RWPE2 (cell line): ENCODE measurements at regions not wholly inside any gene's neighbourhood (a gene's known extent, or its start where the extent isn't known, plus 50 kb on each side); places are given as distances from the start of the nearest gene placed in this dataset.

Source experiments
- ATAC-seq: fragments of 200-7000 bp; cut with Tn5 transposase; 3 replicates; pipeline ENCODE4 v1.9.1; 2021; ENCODE audit warnings: low read depth
- DNase-seq: peaks from one replicate; pipeline ENCODE4 v3.0.0-alpha.2; 2020; ENCODE audit warnings: low spot score
- H3K27ac ChIP-seq: fragments of 450-650 bp; 2 replicates; pipeline ENCODE4 v1.5.1; 2017; ENCODE audit warnings: mild to moderate bottlenecking; ENCODE audit not compliant: poor library complexity, severe bottlenecking
- H3K27me3 ChIP-seq: fragments of 250-450 bp; sonication (Bioruptor Pico); 2 replicates; pipeline ENCODE4 v1.5.1; 2021; ENCODE audit warnings: mild to moderate bottlenecking, moderate library complexity; ENCODE audit not compliant: insufficient read depth, poor library complexity, severe bottlenecking
- H3K36me3 ChIP-seq: fragments of 250-450 bp; sonication (Bioruptor Pico); 2 replicates; pipeline ENCODE4 v1.5.1; 2020; ENCODE audit warnings: low read depth, mild to moderate bottlenecking, moderate library complexity
- H3K4me1 ChIP-seq: fragments of 250-450 bp; sonication (Bioruptor Pico); 2 replicates; pipeline ENCODE4 v1.5.1; 2021; ENCODE audit warnings: mild to moderate bottlenecking, moderate library complexity; ENCODE audit not compliant: insufficient read depth, poor library complexity, severe bottlenecking
- H3K4me3 ChIP-seq: fragments of 250-450 bp; sonication (Bioruptor Pico); 2 replicates; pipeline ENCODE4 v1.5.1; 2021; ENCODE audit warnings: mild to moderate bottlenecking, moderate library complexity; ENCODE audit not compliant: severe bottlenecking
- H3K9me3 ChIP-seq: fragments of 250-450 bp; sonication (Bioruptor Pico); 2 replicates; pipeline ENCODE4 v1.5.1; 2021; ENCODE audit warnings: mild to moderate bottlenecking, moderate library complexity; ENCODE audit not compliant: severe bottlenecking
- CTCF ChIP-seq: fragments of 450-650 bp; IDR thresholded peaks from one replicate; pipeline ENCODE4 v1.5.1; 2017; ENCODE audit warnings: mild to moderate bottlenecking, moderate library complexity; ENCODE audit not compliant: poor library complexity, severe bottlenecking

GRCh38 chr17:72393553-72393952 lies 272.7 kb downstream of the SOX9 start:
- DNase-seq, result peak; percentile 81
- H3K9me3 ChIP-seq, result no peaks in the 10 kb centered on the region
- peak overlapping the region; percentile 89 for H3K27ac ChIP-seq
- peak; percentile 70 for ATAC-seq
- TF ChIP-seq CTCF, result no peak
- peaks cover 60% of the 10 kb centered on the region for H3K4me1 ChIP-seq
- no peak overlapping the region for H3K4me3 ChIP-seq
- no peaks in the 10 kb centered on the region for H3K27me3 ChIP-seq
- H3K36me3 ChIP-seq, result no peaks in the 10 kb centered on the region

DNA sequence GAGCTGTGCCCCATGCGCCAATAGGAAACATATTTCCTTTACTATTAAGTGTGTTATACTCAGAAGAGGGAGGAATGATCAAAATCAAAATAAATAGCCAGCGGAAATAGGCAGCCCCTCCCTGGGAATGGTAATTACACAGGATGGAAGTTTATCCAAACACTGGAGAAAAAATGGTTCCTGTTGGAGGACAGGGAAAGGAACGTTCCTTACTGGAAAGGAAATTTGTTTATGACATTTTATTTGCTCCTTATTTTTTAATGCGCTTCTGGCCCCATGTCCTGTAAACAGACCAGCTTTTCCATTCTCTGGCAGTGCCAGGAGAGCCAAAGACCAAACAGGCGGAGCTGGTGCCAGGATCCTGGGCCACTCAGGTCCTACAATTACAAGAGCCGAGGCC lies 273.7 kb downstream of the SOX9 start:
- H3K27ac ChIP-seq, result peak overlapping the region; percentile 89
- no peak overlapping the region for H3K4me3 ChIP-seq
- H3K4me1 ChIP-seq, result peaks cover 50% of the 10 kb centered on the region

GRCh38 chr17:72396121-72396520 lies 275.3 kb downstream of the SOX9 start:
- peaks cover 37% of the 10 kb centered on the region for H3K4me1 ChIP-seq
- no peaks in the 10 kb centered on the region for H3K9me3 ChIP-seq
- DNase-seq, result no peak
- H3K27ac ChIP-seq, result peak overlapping the region; percentile 23
- no peak overlapping the region for H3K4me3 ChIP-seq
- TF ChIP-seq CTCF, result no peak
- H3K27me3 ChIP-seq, result no peaks in the 10 kb centered on the region
- ATAC-seq, result no peak
- no peaks in the 10 kb centered on the region for H3K36me3 ChIP-seq

More for the DNA sequence above, 273.7 kb downstream of the SOX9 start:
- DNase-seq (no peak), ATAC-seq (no peak)
- Histone ChIP-seq H3K27me3 (no peaks in the 10 kb centered on the region), H3K36me3 (no peaks in the 10 kb centered on the region), H3K9me3 (no peaks in the 10 kb centered on the region)
- TF ChIP-seq CTCF, result no peak

DNA sequence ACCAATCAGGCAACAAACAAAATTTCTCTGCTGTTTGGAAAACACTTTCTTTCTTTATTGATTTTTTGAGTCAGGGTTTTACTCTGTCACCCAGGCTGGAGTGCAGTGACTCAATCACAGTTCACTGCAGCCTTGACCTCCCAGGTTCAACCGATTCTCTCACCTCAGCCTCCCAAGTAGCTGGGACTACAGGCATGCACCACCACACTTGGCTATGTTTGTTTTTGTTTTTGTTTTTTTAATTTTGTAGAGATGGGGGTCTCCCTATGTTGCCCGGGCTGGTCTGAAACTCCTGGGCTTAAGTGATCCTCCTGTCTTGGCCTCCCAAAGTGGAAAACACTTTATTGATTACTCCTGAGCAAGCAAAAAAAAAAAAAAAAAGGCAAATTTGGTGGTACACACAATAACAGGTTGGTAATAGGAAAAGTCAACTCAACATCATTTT lies 276.4 kb downstream of the SOX9 start:
- DNase-seq (no peak), ATAC-seq (no peak)
- Histone ChIP-seq H3K4me1 (peaks cover 26% of the 10 kb centered on the region), H3K36me3 (no peaks in the 10 kb centered on the region), H3K9me3 (no peaks in the 10 kb centered on the region), H3K4me3 (no peak overlapping the region), H3K27me3 (no peaks in the 10 kb centered on the region), H3K27ac (peak overlapping the region; percentile 23)
- no peak for TF ChIP-seq CTCF

GRCh38 chr17:72397687-72398086 lies 276.9 kb downstream of the SOX9 start:
- H3K27me3 ChIP-seq, result no peaks in the 10 kb centered on the region
- no peaks in the 10 kb centered on the region for H3K9me3 ChIP-seq
- DNase-seq (no peak), ATAC-seq (no peak)
- H3K27ac ChIP-seq, result peak overlapping the region; percentile 23
- H3K36me3 ChIP-seq, result peaks cover 2% of the 10 kb centered on the region
- H3K4me1 ChIP-seq, result peaks cover 22% of the 10 kb centered on the region
- H3K4me3 ChIP-seq, result no peak overlapping the region
- no peak for TF ChIP-seq CTCF
